ENCODE measurements at regions not wholly inside any gene's neighbourhood (a gene's known extent, or its start where the extent isn't known, plus 50 kb on each side); places are given as distances from the start of the nearest gene placed in this dataset.

DNA sequence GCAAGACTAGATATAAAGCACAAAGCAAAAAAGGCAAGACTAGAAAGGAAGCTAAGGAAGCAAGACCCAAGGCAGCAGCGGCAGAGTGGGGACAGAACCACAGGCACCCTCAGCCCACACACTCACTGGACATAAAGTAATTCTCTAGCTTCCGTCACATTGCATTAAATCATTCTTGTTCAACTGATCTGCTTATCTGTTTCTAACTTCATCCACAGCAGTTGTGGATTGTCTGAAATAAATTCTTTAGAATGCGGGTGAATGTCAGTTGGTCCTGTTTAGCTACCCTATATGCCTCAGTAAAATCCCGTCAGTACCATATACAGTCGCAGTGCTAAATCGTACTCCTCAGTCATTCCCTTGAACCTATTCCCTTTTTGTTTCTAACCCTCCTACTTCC, 183.2 kb upstream of the SLC39A10 start:
- TF ChIP-seq, protein P1, sequence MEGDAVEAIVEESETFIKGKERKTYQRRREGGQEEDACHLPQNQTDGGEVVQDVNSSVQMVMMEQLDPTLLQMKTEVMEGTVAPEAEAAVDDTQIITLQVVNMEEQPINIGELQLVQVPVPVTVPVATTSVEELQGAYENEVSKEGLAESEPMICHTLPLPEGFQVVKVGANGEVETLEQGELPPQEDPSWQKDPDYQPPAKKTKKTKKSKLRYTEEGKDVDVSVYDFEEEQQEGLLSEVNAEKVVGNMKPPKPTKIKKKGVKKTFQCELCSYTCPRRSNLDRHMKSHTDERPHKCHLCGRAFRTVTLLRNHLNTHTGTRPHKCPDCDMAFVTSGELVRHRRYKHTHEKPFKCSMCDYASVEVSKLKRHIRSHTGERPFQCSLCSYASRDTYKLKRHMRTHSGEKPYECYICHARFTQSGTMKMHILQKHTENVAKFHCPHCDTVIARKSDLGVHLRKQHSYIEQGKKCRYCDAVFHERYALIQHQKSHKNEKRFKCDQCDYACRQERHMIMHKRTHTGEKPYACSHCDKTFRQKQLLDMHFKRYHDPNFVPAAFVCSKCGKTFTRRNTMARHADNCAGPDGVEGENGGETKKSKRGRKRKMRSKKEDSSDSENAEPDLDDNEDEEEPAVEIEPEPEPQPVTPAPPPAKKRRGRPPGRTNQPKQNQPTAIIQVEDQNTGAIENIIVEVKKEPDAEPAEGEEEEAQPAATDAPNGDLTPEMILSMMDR (IDR thresholded peaks at IDR 0.05): no peak
- Histone ChIP-seq H2AFZ (ENCODE audit: insufficient read depth, low read depth, low read length, poor library complexity, severe bottlenecking) (no peak overlapping the region), H3K27ac (ENCODE audit: low read depth in 1 of 2, low read length in 2 of 2) (no peak overlapping the region), H4K20me1 (ENCODE audit: insufficient read depth, low read length) (no peaks in the 10 kb centered on the region), H3K79me2 (ENCODE audit: insufficient read depth, low read length) (no peaks in the 10 kb centered on the region), H3K4me1 (ENCODE audit: control insufficient read depth in 1 of 2, insufficient read depth in 2 of 2, low read length in 2 of 2) (peaks cover 8 to 13% of the 10 kb centered on the region in 2 donors), H3K9me3 (replicated peaks in 1 of 2; ENCODE audit: control insufficient read depth in 1 of 2, insufficient read depth in 1 of 2, low read length in 2 of 2) (no peaks in the 10 kb centered on the region), H3K9ac (ENCODE audit: insufficient read depth, low read length, poor library complexity, severe bottlenecking) (no peak overlapping the region), H3K36me3 (replicated peaks in 1 of 2; ENCODE audit: control insufficient read depth in 1 of 2, insufficient read depth in 2 of 2, low read length in 2 of 2) (no peaks in the 10 kb centered on the region), H3K4me3 (replicated peaks in 1 of 3; ENCODE audit: low read depth in 2 of 3, low read length in 3 of 3) (peak overlapping the region in 1 of 3 experiments; percentile 5), H3K4me2 (replicated peaks; ENCODE audit: extremely low read depth, low read length, poor library complexity, severe bottlenecking) (peak overlapping the region; percentile 29), H3K27me3 (ENCODE audit: control insufficient read depth in 2 of 2, insufficient read depth in 2 of 2, low read length in 2 of 2) (no peaks in the 10 kb centered on the region)
- peaks cover 0 to 6% (median 5%) of the 10 kb centered on the region in 7 donors for H3K9me3 Mint-ChIP-seq
- H3K4me1 Mint-ChIP-seq: peaks cover 15% of the 10 kb centered on the region
- no peak for DNase-seq
- H3K27me3 Mint-ChIP-seq (ENCODE audit: low read depth in 3 of 3): peaks cover 0 to 2% (median 2%) of the 10 kb centered on the region in 3 donors
- WGBS (ENCODE audit: insufficient coverage): 33% methylated on average over 1 of the region's 6 CpGs
- peaks cover 0 to 3% of the 10 kb centered on the region in 2 donors for H3K36me3 Mint-ChIP-seq
- H3K27ac Mint-ChIP-seq: peak overlapping the region in 1 of 7 donors; percentile 70
- intact Hi-C loops (cut with micrococcal nuclease): no loop called here
- peak overlapping the region; percentile 42 to 77 for H3K4me3 Mint-ChIP-seq

GRCh38 chr2:195472501-195473234, 184.4 kb upstream of the SLC39A10 start:
- no peak overlapping the region for H3K9ac ChIP-seq (ENCODE audit: insufficient read depth, low read length, poor library complexity, severe bottlenecking)
- Mint-ChIP-seq H3K9me3 (peaks cover 0 to 5% (median 3%) of the 10 kb centered on the region in 7 donors), H3K36me3 (no peaks in the 10 kb centered on the region), H3K27ac (no peak overlapping the region), H3K4me3 (no peak overlapping the region), H3K27me3 (ENCODE audit: low read depth in 3 of 3) (peaks cover 0 to 2% (median 2%) of the 10 kb centered on the region in 3 donors), H3K4me1 (peaks cover 22% of the 10 kb centered on the region)
- no peaks in the 10 kb centered on the region for H3K36me3 ChIP-seq (replicated peaks in 1 of 2; ENCODE audit: control insufficient read depth in 1 of 2, insufficient read depth in 2 of 2, low read length in 2 of 2)
- intact Hi-C loops (cut with micrococcal nuclease): no loop called here
- H3K79me2 ChIP-seq (ENCODE audit: insufficient read depth, low read length): no peaks in the 10 kb centered on the region
- no peak overlapping the region for H3K27ac ChIP-seq (ENCODE audit: low read depth in 1 of 2, low read length in 2 of 2)
- H3K4me2 ChIP-seq (replicated peaks; ENCODE audit: extremely low read depth, low read length, poor library complexity, severe bottlenecking): no peak overlapping the region
- DNase-seq: no peak
- no peak overlapping the region for H3K4me3 ChIP-seq (replicated peaks in 1 of 3; ENCODE audit: low read depth in 2 of 3, low read length in 3 of 3)
- no CpG with 5 or more reads among the region's 3 CpGs for WGBS (ENCODE audit: insufficient coverage)
- no peaks in the 10 kb centered on the region for H3K9me3 ChIP-seq (replicated peaks in 1 of 2; ENCODE audit: control insufficient read depth in 1 of 2, insufficient read depth in 1 of 2, low read length in 2 of 2)
- H3K4me1 ChIP-seq (ENCODE audit: control insufficient read depth in 1 of 2, insufficient read depth in 2 of 2, low read length in 2 of 2): peaks cover 13 to 17% of the 10 kb centered on the region in 2 donors
- TF ChIP-seq, protein P1 (IDR thresholded peaks at IDR 0.05): no peak
- no peaks in the 10 kb centered on the region for H4K20me1 ChIP-seq (ENCODE audit: insufficient read depth, low read length)
- H2AFZ ChIP-seq (ENCODE audit: insufficient read depth, low read depth, low read length, poor library complexity, severe bottlenecking): no peak overlapping the region
- no peaks in the 10 kb centered on the region for H3K27me3 ChIP-seq (ENCODE audit: control insufficient read depth in 2 of 2, insufficient read depth in 2 of 2, low read length in 2 of 2)

Data from CD14-positive monocyte (primary cell).